PFSK-1 (cell line): ENCODE measurements at regions not wholly inside any gene's neighbourhood (a gene's known extent, or its start where the extent isn't known, plus 50 kb on each side); places are given as distances from the start of the nearest gene placed in this dataset.

Experiments
- FOXP2 ChIP-seq: optimal IDR thresholded peaks from 2 replicates; pipeline ENCODE3; 2011; ENCODE audit warnings: borderline replicate concordance, control low read depth, inconsistent platforms; ENCODE audit not compliant: insufficient read depth; ENCODE audit errors: extremely low read length, extremely low read depth
- POLR2AphosphoS5 ChIP-seq: IDR thresholded peaks from 2 replicates; pipeline ENCODE4 v1.6.1; 2012; ENCODE audit warnings: low read depth, mild to moderate bottlenecking, control low read depth, low read length, moderate library complexity
- SIN3A ChIP-seq: IDR thresholded peaks from 2 replicates; pipeline ENCODE4 v1.6.1; 2012; ENCODE audit warnings: mild to moderate bottlenecking, low read length, moderate library complexity, borderline replicate concordance; ENCODE audit not compliant: insufficient read depth
- TAF1 ChIP-seq: IDR thresholded peaks from 2 replicates; pipeline ENCODE4 v1.6.1; 2012; ENCODE audit warnings: low read length, control low read depth, borderline replicate concordance; ENCODE audit not compliant: insufficient read depth
- TF ChIP-seq, protein P1 (sequence below), 2 experiments: IDR thresholded peaks; 2 replicates each; pipeline versions ENCODE4 v1.6.1 to v1.8.0; 2011 to 2012; ENCODE audit warnings: low read depth in 2 of 2, low read length in 2 of 2, control low read depth in 1 of 2, inconsistent platforms in 1 of 2, mild to moderate bottlenecking in 1 of 2, moderate library complexity in 1 of 2; ENCODE audit not compliant: insufficient read depth in 1 of 2

DNA sequence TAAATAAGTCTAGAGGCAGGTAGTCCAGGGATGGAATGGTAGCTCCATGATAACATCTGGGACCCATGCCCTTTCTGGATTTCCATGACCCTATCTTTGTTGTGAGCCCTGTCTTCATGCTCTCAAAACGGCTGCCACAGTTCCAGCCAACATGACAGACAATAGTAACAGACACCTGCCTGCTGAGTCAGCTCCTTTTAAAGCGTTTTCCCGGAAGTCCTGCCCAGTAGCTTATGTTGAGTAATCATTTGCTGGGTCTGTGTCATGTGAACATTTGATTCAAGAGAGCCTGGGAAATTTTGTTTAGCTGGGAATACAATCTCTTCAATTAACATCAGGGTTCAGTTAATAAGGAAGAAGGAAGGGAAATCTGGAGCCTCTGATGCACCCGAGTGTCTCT lies 262.2 kb upstream of the SULF2 start:
- TF ChIP-seq SIN3A (no peak), FOXP2 (no peak), TAF1 (no peak), POLR2AphosphoS5 (no peak)
- TF ChIP-seq, protein P1, sequence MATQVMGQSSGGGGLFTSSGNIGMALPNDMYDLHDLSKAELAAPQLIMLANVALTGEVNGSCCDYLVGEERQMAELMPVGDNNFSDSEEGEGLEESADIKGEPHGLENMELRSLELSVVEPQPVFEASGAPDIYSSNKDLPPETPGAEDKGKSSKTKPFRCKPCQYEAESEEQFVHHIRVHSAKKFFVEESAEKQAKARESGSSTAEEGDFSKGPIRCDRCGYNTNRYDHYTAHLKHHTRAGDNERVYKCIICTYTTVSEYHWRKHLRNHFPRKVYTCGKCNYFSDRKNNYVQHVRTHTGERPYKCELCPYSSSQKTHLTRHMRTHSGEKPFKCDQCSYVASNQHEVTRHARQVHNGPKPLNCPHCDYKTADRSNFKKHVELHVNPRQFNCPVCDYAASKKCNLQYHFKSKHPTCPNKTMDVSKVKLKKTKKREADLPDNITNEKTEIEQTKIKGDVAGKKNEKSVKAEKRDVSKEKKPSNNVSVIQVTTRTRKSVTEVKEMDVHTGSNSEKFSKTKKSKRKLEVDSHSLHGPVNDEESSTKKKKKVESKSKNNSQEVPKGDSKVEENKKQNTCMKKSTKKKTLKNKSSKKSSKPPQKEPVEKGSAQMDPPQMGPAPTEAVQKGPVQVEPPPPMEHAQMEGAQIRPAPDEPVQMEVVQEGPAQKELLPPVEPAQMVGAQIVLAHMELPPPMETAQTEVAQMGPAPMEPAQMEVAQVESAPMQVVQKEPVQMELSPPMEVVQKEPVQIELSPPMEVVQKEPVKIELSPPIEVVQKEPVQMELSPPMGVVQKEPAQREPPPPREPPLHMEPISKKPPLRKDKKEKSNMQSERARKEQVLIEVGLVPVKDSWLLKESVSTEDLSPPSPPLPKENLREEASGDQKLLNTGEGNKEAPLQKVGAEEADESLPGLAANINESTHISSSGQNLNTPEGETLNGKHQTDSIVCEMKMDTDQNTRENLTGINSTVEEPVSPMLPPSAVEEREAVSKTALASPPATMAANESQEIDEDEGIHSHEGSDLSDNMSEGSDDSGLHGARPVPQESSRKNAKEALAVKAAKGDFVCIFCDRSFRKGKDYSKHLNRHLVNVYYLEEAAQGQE (IDR thresholded peaks at IDR 0.05; ENCODE audit: insufficient read depth in 1 of 2, low read depth in 2 of 2, low read length in 2 of 2), result no peak

DNA sequence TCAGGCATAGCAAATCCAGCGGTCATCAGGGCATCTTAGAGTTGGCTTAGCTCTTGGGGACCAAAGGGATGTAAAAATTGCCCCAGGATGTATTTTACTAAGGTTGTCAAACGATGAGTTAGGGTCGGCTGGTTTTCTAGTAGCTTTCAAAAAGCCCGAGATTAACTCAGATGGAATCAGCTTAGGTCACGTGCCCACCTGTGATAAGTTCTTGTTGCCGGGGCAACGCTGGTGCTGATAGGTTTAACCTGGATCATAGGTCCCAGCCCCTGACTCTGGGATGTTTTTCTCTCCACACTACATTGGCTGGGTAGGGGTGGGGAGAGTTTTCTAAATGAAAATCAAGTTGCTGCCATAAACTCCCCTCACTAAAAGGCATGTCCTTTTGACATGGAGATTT lies 257.3 kb upstream of the SULF2 start:
- TF ChIP-seq FOXP2 (no peak), SIN3A (no peak)
- TF ChIP-seq, protein P1 (IDR thresholded peaks at IDR 0.05; ENCODE audit: insufficient read depth in 1 of 2, low read depth in 2 of 2, low read length in 2 of 2), result no peak

DNA sequence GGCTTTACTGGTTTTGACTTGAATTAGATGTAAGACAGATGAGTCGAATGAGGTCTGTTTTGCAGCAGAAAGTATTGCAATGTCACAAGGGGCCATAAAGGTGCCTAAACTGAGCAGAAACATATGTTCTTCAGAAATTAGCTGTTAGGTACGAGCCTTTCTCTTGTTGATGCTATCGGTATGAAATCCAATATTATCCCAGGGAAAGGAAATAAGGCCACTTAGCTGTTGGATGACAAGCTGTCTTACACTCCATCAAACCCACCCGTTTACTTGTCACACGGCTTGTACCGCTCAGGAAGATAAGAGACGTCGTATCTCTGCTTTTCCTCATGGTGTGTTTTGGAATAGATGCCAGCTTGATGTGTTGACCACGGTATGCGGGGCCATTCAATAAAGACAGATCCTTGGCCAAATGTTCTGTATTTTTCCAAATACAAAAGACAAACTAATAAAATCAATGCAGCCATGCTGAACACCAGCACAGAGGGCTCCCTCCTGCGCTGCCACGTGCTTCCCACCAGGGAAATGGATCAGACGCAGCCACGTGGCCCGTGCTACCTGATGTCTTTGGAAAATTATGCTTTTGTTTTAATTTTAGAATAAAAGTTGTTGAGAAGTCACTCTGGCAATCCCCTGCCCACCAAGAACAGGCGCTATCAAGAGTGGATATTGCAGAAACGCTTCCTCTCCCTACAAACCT lies 255.9 kb upstream of the SULF2 start:
- TF ChIP-seq SIN3A, result no peak
- TF ChIP-seq POLR2AphosphoS5, result no peak
- TF ChIP-seq, protein P1 (IDR thresholded peaks at IDR 0.05; ENCODE audit: insufficient read depth in 1 of 2, low read depth in 2 of 2, low read length in 2 of 2), result no peak
- no peak for TF ChIP-seq FOXP2
- TF ChIP-seq TAF1, result no peak

DNA sequence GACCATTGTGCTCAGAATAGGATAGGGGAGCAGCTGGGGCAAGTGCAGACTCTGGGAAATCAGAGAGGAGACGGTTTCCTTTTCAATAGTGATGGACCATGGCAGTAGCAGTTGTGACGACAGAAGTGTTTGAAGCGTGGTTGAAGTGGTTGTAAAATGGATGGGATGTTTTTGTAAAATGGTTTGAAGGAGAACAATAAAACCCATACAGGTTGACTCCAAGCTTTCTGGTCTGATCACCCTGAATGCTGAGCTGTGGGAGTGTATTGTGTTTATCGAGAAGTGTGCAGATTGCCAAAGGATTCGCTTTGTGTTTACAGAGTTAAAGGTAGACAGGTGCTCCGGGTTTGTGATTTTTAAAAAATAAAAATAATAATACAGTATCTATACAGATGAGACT lies 255.2 kb upstream of the SULF2 start:
- TF ChIP-seq FOXP2 (no peak), TAF1 (no peak), SIN3A (no peak), POLR2AphosphoS5 (no peak)
- TF ChIP-seq, protein P1 (IDR thresholded peaks at IDR 0.05; ENCODE audit: insufficient read depth in 1 of 2, low read depth in 2 of 2, low read length in 2 of 2), result no peak

DNA sequence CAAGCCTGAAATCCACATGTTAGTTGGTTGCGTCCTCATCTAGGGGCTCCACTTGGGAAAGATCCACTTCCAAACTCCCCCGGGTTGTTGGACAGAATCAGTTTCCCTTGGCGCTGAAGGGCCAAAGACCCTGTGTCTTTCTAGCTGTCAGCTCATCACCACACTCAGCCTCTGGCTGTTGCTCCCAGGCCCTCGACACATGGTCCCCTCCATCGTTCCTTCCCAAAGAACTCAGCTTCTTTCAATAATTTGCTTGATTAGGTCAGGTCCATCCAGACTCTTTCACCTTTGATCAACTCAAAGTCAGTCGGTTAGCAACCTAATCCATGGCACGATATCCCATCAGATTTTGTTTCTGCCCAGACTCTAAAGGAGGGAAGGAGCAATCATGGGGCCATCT lies 254.8 kb upstream of the SULF2 start:
- TF ChIP-seq TAF1 (no peak), FOXP2 (no peak), POLR2AphosphoS5 (no peak), SIN3A (no peak)
- TF ChIP-seq, protein P1 (IDR thresholded peaks at IDR 0.05; ENCODE audit: insufficient read depth in 1 of 2, low read depth in 2 of 2, low read length in 2 of 2), result no peak
